ENCODE measurements at regions not wholly inside any gene's neighbourhood (a gene's known extent, or its start where the extent isn't known, plus 50 kb on each side); places are given as distances from the start of the nearest gene placed in this dataset.
A peak's percentile ranks its signal among the peaks of the same experiment; 100 is the strongest.
"Not testable (repeated sequence)": the region's sequence is repeated elsewhere in the genome, so short reads cannot be mapped to it uniquely, and the experiment has no call there.

GRCh38 chr14:106153362-106153955 is 627.1 kb downstream of the TMEM121 start:
- peak in 1 of 2 donors; percentile 0 for DNase-seq (ENCODE audit: low read depth in 1 of 2, low spot score in 1 of 2)
- not testable (repeated sequence) for H3K27ac ChIP-seq; H3K36me3 ChIP-seq; H3K4me1 ChIP-seq (ENCODE audit: low read depth); H3K27me3 ChIP-seq; H3K4me3 ChIP-seq; H3K9me3 ChIP-seq (ENCODE audit: low read depth)
- peak; percentile 29 for TF ChIP-seq CTCF (IDR thresholded peaks at IDR 0.05; ENCODE audit: low read depth, low read length)

- H3K27me3 ChIP-seq, result no peaks in the 10 kb centered on the region
- no peak for TF ChIP-seq CTCF (IDR thresholded peaks at IDR 0.05; ENCODE audit: low read depth, low read length)
- no peak overlapping the region for H3K27ac ChIP-seq
- no peaks in the 10 kb centered on the region for H3K4me1 ChIP-seq (ENCODE audit: low read depth)
- no peak for DNase-seq (ENCODE audit: low read depth in 1 of 2, low spot score in 1 of 2)
- H3K36me3 ChIP-seq, result no peaks in the 10 kb centered on the region
- H3K4me3 ChIP-seq, result no peak overlapping the region
- no peaks in the 10 kb centered on the region for H3K9me3 ChIP-seq (ENCODE audit: low read depth)
These were observed 636.9 kb downstream of the TMEM121 start for GRCh38 chr14:106163316-106163715.

GRCh38 chr14:106163812-106164211 is 637.4 kb downstream of the TMEM121 start:
- H3K4me1 ChIP-seq (ENCODE audit: low read depth); H3K36me3 ChIP-seq; H3K27me3 ChIP-seq; H3K4me3 ChIP-seq; DNase-seq (ENCODE audit: low read depth in 1 of 2, low spot score in 1 of 2); H3K9me3 ChIP-seq (ENCODE audit: low read depth); H3K27ac ChIP-seq: not testable (repeated sequence)

GRCh38 chr14:106166232-106166631 is 639.8 kb downstream of the TMEM121 start:
- Histone ChIP-seq H3K27ac (no peak overlapping the region), H3K4me1 (ENCODE audit: low read depth) (no peaks in the 10 kb centered on the region), H3K27me3 (no peaks in the 10 kb centered on the region), H3K4me3 (no peak overlapping the region), H3K36me3 (no peaks in the 10 kb centered on the region), H3K9me3 (ENCODE audit: low read depth) (no peaks in the 10 kb centered on the region)
- DNase-seq (ENCODE audit: low read depth in 1 of 2, low spot score in 1 of 2), result no peak
- no peak for TF ChIP-seq CTCF (IDR thresholded peaks at IDR 0.05; ENCODE audit: low read depth, low read length)

GRCh38 chr14:106166650-106167204 is 640.3 kb downstream of the TMEM121 start:
- Histone ChIP-seq H3K4me1 (ENCODE audit: low read depth) (no peaks in the 10 kb centered on the region), H3K27ac (no peak overlapping the region), H3K9me3 (ENCODE audit: low read depth) (no peaks in the 10 kb centered on the region), H3K27me3 (no peaks in the 10 kb centered on the region), H3K36me3 (no peaks in the 10 kb centered on the region), H3K4me3 (no peak overlapping the region)
- no peak for TF ChIP-seq CTCF (IDR thresholded peaks at IDR 0.05; ENCODE audit: low read depth, low read length)
- DNase-seq (ENCODE audit: low read depth in 1 of 2, low spot score in 1 of 2), result no peak

- H3K36me3 ChIP-seq; H3K27me3 ChIP-seq; DNase-seq (ENCODE audit: low read depth in 1 of 2, low spot score in 1 of 2); H3K9me3 ChIP-seq (ENCODE audit: low read depth); H3K27ac ChIP-seq; H3K4me3 ChIP-seq; H3K4me1 ChIP-seq (ENCODE audit: low read depth): not testable (repeated sequence)
These were observed 643.8 kb downstream of the TMEM121 start for GRCh38 chr14:106170163-106170658.
